Prostate gland (tissue), 2 donors: ENCODE measurements at regions not wholly inside any gene's neighbourhood (a gene's known extent, or its start where the extent isn't known, plus 50 kb on each side); places are given as distances from the start of the nearest gene placed in this dataset.

ENCODE experiments used
- CTCF ChIP-seq, 4 experiments: fragments of 200-600 bp in 2 of 4; fragments of 450-650 bp in 2 of 4; sonication (generic) in 2 of 4; IDR thresholded peaks; 1 replicate in 3 of 4; 2 replicates in 1 of 4; pipeline ENCODE4 v1.5.1; 2016 to 2019; ENCODE audit warnings: antibody characterized with exemption in 4 of 4, mild to moderate bottlenecking in 2 of 4, moderate library complexity in 2 of 4
- POLR2A ChIP-seq: fragments of 450-650 bp; IDR thresholded peaks from one replicate; pipeline ENCODE4 v1.6.1; 2016; ENCODE audit warnings: antibody characterized with exemption, mild to moderate bottlenecking

- TF ChIP-seq CTCF (IDR thresholded peaks at IDR 0.05) (no peak), POLR2A (no peak)
Observed at GRCh38 chr4:124329134-124329533, 383.4 kb downstream of the ANKRD50 start.
